H1 (cell line): ENCODE measurements at regions not wholly inside any gene's neighbourhood (a gene's known extent, or its start where the extent isn't known, plus 50 kb on each side); places are given as distances from the start of the nearest gene placed in this dataset.

ENCODE experiments used
- CHD1 ChIP-seq: IDR thresholded peaks from 2 replicates; pipeline ENCODE4 v1.6.1; 2012; ENCODE audit warnings: low read depth, low read length, improper control_type of control experiment
- KDM5A ChIP-seq: fragments of 200-600 bp; IDR thresholded peaks from 2 replicates; pipeline ENCODE4 v1.7.1; 2012; ENCODE audit warnings: mild to moderate bottlenecking, low read length, inconsistent platforms, mixed read lengths
- MAFK ChIP-seq: IDR thresholded peaks from 2 replicates; pipeline ENCODE4 v1.6.1; 2012; ENCODE audit warnings: low read depth, mild to moderate bottlenecking, improper control_type of control experiment, low read length
- RXRA ChIP-seq: IDR thresholded peaks from 2 replicates; pipeline ENCODE4 v1.6.1; 2011; ENCODE audit warnings: low read depth, mild to moderate bottlenecking, low read length, moderate library complexity; ENCODE audit not compliant: insufficient read depth
- TF ChIP-seq, protein P1 (sequence below): IDR thresholded peaks from 2 replicates; pipeline ENCODE4 v1.6.1; 2012; ENCODE audit warnings: inconsistent platforms

DNA sequence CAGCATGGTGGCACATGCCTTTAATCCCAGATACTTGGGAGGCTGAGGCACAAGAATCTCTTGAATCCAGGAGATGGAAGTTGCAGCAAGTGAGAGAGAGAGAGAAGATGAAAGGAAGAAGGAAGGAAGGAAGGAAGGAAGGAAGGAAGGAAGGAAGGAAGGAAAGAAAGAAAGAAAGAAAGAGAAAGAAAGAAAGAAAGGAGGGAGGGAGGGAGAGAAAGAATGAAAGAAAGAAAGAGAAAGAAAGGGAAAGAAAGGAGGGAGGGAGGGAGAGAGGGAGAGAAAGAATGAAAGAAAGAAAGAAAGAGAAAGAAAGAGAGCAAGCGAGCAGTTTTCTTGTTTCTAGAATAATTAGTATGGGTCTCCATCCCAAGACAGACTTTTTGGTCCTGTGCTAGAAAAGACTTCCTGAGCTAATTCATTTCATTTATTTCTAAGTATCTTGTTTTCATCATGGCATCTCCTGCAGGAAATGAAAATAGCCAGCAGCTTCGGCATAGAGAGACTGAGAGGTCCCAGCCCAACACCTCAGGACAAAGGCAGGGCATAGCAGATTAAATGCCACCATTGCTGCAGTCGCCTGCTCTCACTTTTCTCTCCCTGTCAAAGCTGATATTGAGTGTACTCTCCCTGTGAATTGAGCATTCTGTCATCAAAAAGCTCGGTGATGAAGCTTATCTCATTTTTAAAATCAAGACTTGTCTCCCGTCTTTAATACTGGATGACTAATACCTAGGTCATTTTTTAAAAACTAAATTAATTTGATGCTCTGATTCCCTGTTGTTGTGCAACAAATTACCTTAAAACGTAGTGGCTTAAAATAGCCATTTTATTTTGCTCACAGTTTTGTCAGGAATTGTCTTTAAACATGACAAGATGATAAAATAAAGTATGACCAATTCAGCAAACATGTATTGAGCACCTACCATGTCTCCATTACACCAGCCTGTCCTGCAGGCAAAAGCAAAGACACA, 91.8 kb upstream of the ADRA1B start (continued):
- TF ChIP-seq KDM5A (no peak), CHD1 (no peak), RXRA (no peak), MAFK (no peak)
- TF ChIP-seq, protein P1, sequence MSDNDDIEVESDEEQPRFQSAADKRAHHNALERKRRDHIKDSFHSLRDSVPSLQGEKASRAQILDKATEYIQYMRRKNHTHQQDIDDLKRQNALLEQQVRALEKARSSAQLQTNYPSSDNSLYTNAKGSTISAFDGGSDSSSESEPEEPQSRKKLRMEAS, result no peak
